DMS79 treated with DMSO at 0.1 percent for 48 hours (cell line): ENCODE measurements at regions not wholly inside any gene's neighbourhood (a gene's known extent, or its start where the extent isn't known, plus 50 kb on each side); places are given as distances from the start of the nearest gene placed in this dataset.
"Not testable (repeated sequence)": the region's sequence is repeated elsewhere in the genome, so short reads cannot be mapped to it uniquely, and the experiment has no call there.

Experiments
- DNase-seq: peaks from one replicate; lab custom pipeline; 2025; lab: John Stamatoyannopoulos, UW

GRCh38 chr1:146883190-146883589 lies 54.9 kb upstream of the NBPF12 start:
- not testable (repeated sequence) for DNase-seq

GRCh38 chr1:146881096-146881495 lies 57.0 kb upstream of the NBPF12 start:
- not testable (repeated sequence) for DNase-seq

GRCh38 chr1:146863799-146864319 lies 74.3 kb upstream of the NBPF12 start:
- DNase-seq: not testable (repeated sequence)

- not testable (repeated sequence) for DNase-seq
Measured at GRCh38 chr1:146853147-146853546, 85.0 kb upstream of the NBPF12 start.

- not testable (repeated sequence) for DNase-seq
Measured at GRCh38 chr1:146850352-146850889, 87.7 kb upstream of the NBPF12 start.

- not testable (repeated sequence) for DNase-seq
Measured at GRCh38 chr1:146838725-146839124, 99.4 kb upstream of the NBPF12 start.

- DNase-seq: not testable (repeated sequence)
Measured at GRCh38 chr1:146826957-146827356, 111.2 kb upstream of the NBPF12 start.

- DNase-seq: not testable (repeated sequence)
Measured at GRCh38 chr1:146794236-146794635, 143.9 kb upstream of the NBPF12 start.

- peak; percentile 7 for DNase-seq
Measured at GRCh38 chr1:146792725-146793124, 145.4 kb upstream of the NBPF12 start.

- DNase-seq: not testable (repeated sequence)
Measured at GRCh38 chr1:146784212-146784940, 153.7 kb upstream of the NBPF12 start.

GRCh38 chr1:146781235-146781634 lies 156.9 kb upstream of the NBPF12 start:
- DNase-seq: not testable (repeated sequence)

- DNase-seq: not testable (repeated sequence)
Measured at GRCh38 chr1:146777826-146778602, 160.1 kb upstream of the NBPF12 start.

- DNase-seq: not testable (repeated sequence)
Measured at GRCh38 chr1:146774988-146775387, 163.1 kb upstream of the NBPF12 start.

- not testable (repeated sequence) for DNase-seq
Measured at GRCh38 chr1:146774271-146774670, 163.9 kb upstream of the NBPF12 start.

- DNase-seq: not testable (repeated sequence)
Measured at GRCh38 chr1:146771409-146771808, 166.7 kb upstream of the NBPF12 start.

GRCh38 chr1:146770998-146771397 lies 167.1 kb upstream of the NBPF12 start:
- not testable (repeated sequence) for DNase-seq

- DNase-seq: not testable (repeated sequence)
Measured at GRCh38 chr1:146763234-146763633, 174.9 kb upstream of the NBPF12 start.

GRCh38 chr1:146756858-146757257 lies 181.3 kb upstream of the NBPF12 start:
- DNase-seq: not testable (repeated sequence)

GRCh38 chr1:146748686-146749085 lies 189.4 kb upstream of the NBPF12 start:
- not testable (repeated sequence) for DNase-seq

- DNase-seq: not testable (repeated sequence)
Measured at GRCh38 chr1:146731981-146732680, 206.0 kb upstream of the NBPF12 start.

GRCh38 chr1:146729642-146730344 lies 208.3 kb upstream of the NBPF12 start:
- not testable (repeated sequence) for DNase-seq
